SK-N-SH treated with all-trans-retinoic acid at 6 μM for 48 hours (cell line): ENCODE measurements at regions not wholly inside any gene's neighbourhood (a gene's known extent, or its start where the extent isn't known, plus 50 kb on each side); places are given as distances from the start of the nearest gene placed in this dataset.
A peak's percentile ranks its signal among the peaks of the same experiment; 100 is the strongest.

Experiments used
- ATAC-seq: fragments of 200-7000 bp; cut with Tn5 transposase; 3 replicates; pipeline ENCODE4 v1.9.1; 2020; ENCODE audit warnings: mild to moderate bottlenecking, moderate library complexity
- ARNTL ChIP-seq: fragments of 450-650 bp; formaldehyde crosslinking; IDR thresholded peaks from 2 replicates; pipeline ENCODE4 v1.5.0; 2020; ENCODE audit warnings: low read depth, mild to moderate bottlenecking, moderate library complexity, borderline replicate concordance
- BACH2 ChIP-seq: fragments of 250-450 bp; sonication (Bioruptor Pico); IDR thresholded peaks from 2 replicates; pipeline ENCODE4 v1.9.0; 2021; ENCODE audit warnings: mild to moderate bottlenecking, borderline replicate concordance
- CREB5 ChIP-seq: fragments of 250-450 bp; sonication (Bioruptor Pico); IDR thresholded peaks from 2 replicates; pipeline ENCODE4 v1.5.1; 2020; ENCODE audit warnings: low read depth, mild to moderate bottlenecking, moderate library complexity
- CSDC2 ChIP-seq: fragments of 250-450 bp; sonication (Bioruptor Pico); IDR thresholded peaks from 2 replicates; pipeline ENCODE4 v1.5.0; 2020; ENCODE audit warnings: mild to moderate bottlenecking, moderate library complexity
- CSRNP3 ChIP-seq: fragments of 250-450 bp; sonication (Bioruptor Pico); IDR thresholded peaks from 2 replicates; pipeline ENCODE4 v1.5.1; 2021; ENCODE audit warnings: mild to moderate bottlenecking, moderate library complexity
- ESRRG ChIP-seq: fragments of 250-450 bp; sonication (Bioruptor Pico); IDR thresholded peaks from 2 replicates; pipeline ENCODE4 v1.6.1; 2021; ENCODE audit warnings: mild to moderate bottlenecking
- GLIS3 ChIP-seq: fragments of 250-450 bp; sonication (Bioruptor Pico); IDR thresholded peaks from 2 replicates; pipeline ENCODE4 v1.5.0; 2020; ENCODE audit warnings: mild to moderate bottlenecking, moderate library complexity
- ISL1 ChIP-seq: fragments of 250-450 bp; sonication (Bioruptor Pico); IDR thresholded peaks from 2 replicates; pipeline ENCODE4 v2.1.2; 2022; ENCODE audit warnings: mild to moderate bottlenecking, moderate library complexity
- OSR1 ChIP-seq: fragments of 250-450 bp; sonication (Bioruptor Pico); IDR thresholded peaks from 2 replicates; pipeline ENCODE4 v1.8.0; 2022; ENCODE audit warnings: moderate library complexity, mild to moderate bottlenecking, inconsistent platforms
- PATZ1 ChIP-seq: fragments of 250-450 bp; sonication (Bioruptor Pico); IDR thresholded peaks from 2 replicates; pipeline ENCODE4 v1.8.0; 2020; ENCODE audit warnings: mild to moderate bottlenecking, moderate library complexity, borderline replicate concordance
- POU6F1 ChIP-seq: fragments of 250-450 bp; sonication (Bioruptor Pico); IDR thresholded peaks from 2 replicates; pipeline ENCODE4 v1.8.0; 2021; ENCODE audit warnings: low read depth, mild to moderate bottlenecking, moderate library complexity, borderline replicate concordance
- RARB ChIP-seq: fragments of 250-450 bp; sonication (Bioruptor Pico); IDR thresholded peaks from 2 replicates; pipeline ENCODE4 v1.8.0; 2021; ENCODE audit warnings: mild to moderate bottlenecking, moderate library complexity
- SNAI2 ChIP-seq: fragments of 250-450 bp; sonication (Bioruptor Pico); IDR thresholded peaks from 2 replicates; pipeline ENCODE4 v1.5.0; 2020; ENCODE audit warnings: mild to moderate bottlenecking, moderate library complexity
- TCF4 ChIP-seq: fragments of 250-450 bp; sonication (Bioruptor Pico); IDR thresholded peaks from 2 replicates; pipeline ENCODE4 v1.8.0; 2021; ENCODE audit warnings: mild to moderate bottlenecking, moderate library complexity, borderline replicate concordance
- TOX ChIP-seq: fragments of 250-450 bp; sonication (Bioruptor Pico); IDR thresholded peaks from 2 replicates; pipeline ENCODE4 v1.8.0; 2021; ENCODE audit warnings: mild to moderate bottlenecking, moderate library complexity, borderline replicate concordance
- TSHZ2 ChIP-seq: fragments of 250-450 bp; sonication (Bioruptor Pico); IDR thresholded peaks from 2 replicates; pipeline ENCODE4 v1.5.0; 2020; ENCODE audit warnings: mild to moderate bottlenecking, moderate library complexity
- ZC3H10 ChIP-seq: fragments of 250-450 bp; sonication (Bioruptor Pico); IDR thresholded peaks from 2 replicates; pipeline ENCODE4 v1.5.1; 2021; ENCODE audit warnings: mild to moderate bottlenecking, moderate library complexity
- ZFP3 ChIP-seq: fragments of 250-450 bp; sonication (Bioruptor Pico); IDR thresholded peaks from 2 replicates; pipeline ENCODE4 v1.5.0; 2020; ENCODE audit warnings: mild to moderate bottlenecking, moderate library complexity
- ZFP30 ChIP-seq: fragments of 450-650 bp; formaldehyde crosslinking; IDR thresholded peaks from 2 replicates; pipeline ENCODE4 v1.5.0; 2022; ENCODE audit warnings: mild to moderate bottlenecking, moderate library complexity
- ZNF8 ChIP-seq: fragments of 450-650 bp; formaldehyde crosslinking; IDR thresholded peaks from 2 replicates; pipeline ENCODE4 v1.5.0; 2020; ENCODE audit warnings: mild to moderate bottlenecking, moderate library complexity

GRCh38 chr1:234986750-234987414 lies 141.8 kb downstream of the TOMM20 start:
- peak; percentile 35 for ATAC-seq

GRCh38 chr1:234985516-234986294 lies 142.9 kb downstream of the TOMM20 start:
- ATAC-seq, result no peak
- no peak for TF ChIP-seq TSHZ2 (CRISPR knock-in tag)
- no peak for TF ChIP-seq CREB5 (CRISPR knock-in tag)
- no peak for TF ChIP-seq CSDC2 (CRISPR knock-in tag)
- no peak for TF ChIP-seq GLIS3
- no peak for TF ChIP-seq ZNF8
- TF ChIP-seq CSRNP3 (CRISPR knock-in tag), result no peak
- no peak for TF ChIP-seq BACH2 (CRISPR knock-in tag)
- TF ChIP-seq POU6F1, result no peak
- TF ChIP-seq ZFP3 (CRISPR knock-in tag), result no peak

More at GRCh38 chr1:234986750-234987414, 141.8 kb downstream of the TOMM20 start:
- TF ChIP-seq TCF4 (CRISPR knock-in tag) (no peak), RARB (CRISPR knock-in tag) (no peak), ARNTL (CRISPR knock-in tag) (no peak), ZFP30 (CRISPR knock-in tag) (no peak), BACH2 (CRISPR knock-in tag) (no peak), TOX (no peak), ZNF8 (no peak), POU6F1 (no peak), ESRRG (no peak), GLIS3 (no peak), CREB5 (CRISPR knock-in tag) (no peak), OSR1 (CRISPR knock-in tag) (no peak), SNAI2 (CRISPR knock-in tag) (no peak), ZC3H10 (CRISPR knock-in tag) (no peak), CSRNP3 (CRISPR knock-in tag) (no peak), PATZ1 (no peak), ISL1 (CRISPR knock-in tag) (no peak)
